C4-2B (cell line): ENCODE measurements at regions not wholly inside any gene's neighbourhood (a gene's known extent, or its start where the extent isn't known, plus 50 kb on each side); places are given as distances from the start of the nearest gene placed in this dataset.

ENCODE experiments used
- ZFX ChIP-seq: fragments of 450-650 bp; IDR thresholded peaks from 2 replicates; pipeline ENCODE4 v1.6.1; 2017
- TF ChIP-seq, protein P1 (sequence below): fragments of 450-650 bp; conservative IDR thresholded peaks from 2 replicates; pipeline ENCODE4 v1.5.1; 2017; ENCODE audit warnings: mild to moderate bottlenecking

DNA sequence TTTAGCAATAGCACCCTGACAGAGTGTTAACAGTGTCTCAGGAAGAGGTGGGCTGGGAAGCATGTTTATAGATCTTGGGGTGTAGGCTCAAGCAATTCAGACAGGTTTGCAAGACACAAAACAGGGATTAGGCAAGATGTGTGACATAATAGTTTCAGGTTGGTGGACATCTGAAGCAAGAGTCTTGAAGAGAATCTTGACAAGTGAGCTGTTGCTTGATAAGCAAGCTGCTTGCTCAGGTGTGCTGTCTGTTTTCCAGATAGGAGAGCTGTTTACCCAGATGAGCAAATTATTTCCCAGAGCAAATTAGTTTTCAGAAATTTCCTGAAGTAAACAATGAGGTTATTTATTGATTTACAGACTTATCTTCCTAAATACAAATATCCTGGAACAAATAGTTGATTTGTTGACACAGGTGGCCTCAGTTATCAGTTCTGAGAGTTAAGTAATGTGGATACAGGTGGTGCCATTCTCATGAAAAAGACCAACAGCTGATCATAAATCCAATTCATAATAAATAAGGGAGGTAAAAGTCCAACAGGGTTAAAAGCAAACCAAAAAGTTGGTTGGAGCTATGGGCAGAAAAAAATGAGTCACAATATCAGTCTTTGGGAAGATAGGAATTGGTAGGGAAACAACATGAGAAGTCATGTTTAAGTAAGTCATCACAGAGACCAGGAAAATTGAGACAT, 437.3 kb downstream of the TBL1XR1 start:
- TF ChIP-seq, protein P1, sequence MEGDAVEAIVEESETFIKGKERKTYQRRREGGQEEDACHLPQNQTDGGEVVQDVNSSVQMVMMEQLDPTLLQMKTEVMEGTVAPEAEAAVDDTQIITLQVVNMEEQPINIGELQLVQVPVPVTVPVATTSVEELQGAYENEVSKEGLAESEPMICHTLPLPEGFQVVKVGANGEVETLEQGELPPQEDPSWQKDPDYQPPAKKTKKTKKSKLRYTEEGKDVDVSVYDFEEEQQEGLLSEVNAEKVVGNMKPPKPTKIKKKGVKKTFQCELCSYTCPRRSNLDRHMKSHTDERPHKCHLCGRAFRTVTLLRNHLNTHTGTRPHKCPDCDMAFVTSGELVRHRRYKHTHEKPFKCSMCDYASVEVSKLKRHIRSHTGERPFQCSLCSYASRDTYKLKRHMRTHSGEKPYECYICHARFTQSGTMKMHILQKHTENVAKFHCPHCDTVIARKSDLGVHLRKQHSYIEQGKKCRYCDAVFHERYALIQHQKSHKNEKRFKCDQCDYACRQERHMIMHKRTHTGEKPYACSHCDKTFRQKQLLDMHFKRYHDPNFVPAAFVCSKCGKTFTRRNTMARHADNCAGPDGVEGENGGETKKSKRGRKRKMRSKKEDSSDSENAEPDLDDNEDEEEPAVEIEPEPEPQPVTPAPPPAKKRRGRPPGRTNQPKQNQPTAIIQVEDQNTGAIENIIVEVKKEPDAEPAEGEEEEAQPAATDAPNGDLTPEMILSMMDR, result no peak
- no peak for TF ChIP-seq ZFX
